HCT116 (cell line): ENCODE measurements at regions not wholly inside any gene's neighbourhood (a gene's known extent, or its start where the extent isn't known, plus 50 kb on each side); places are given as distances from the start of the nearest gene placed in this dataset.

Source experiments
- ATAC-seq: fragments of 200-7000 bp; cut with Tn5 transposase; 2 replicates; pipeline ENCODE4 v1.9.1; 2020; ENCODE audit warnings: mild to moderate bottlenecking, moderate library complexity
- BruUV-seq: library from RNA; stranded (reverse); fragments of 400-500 nt; replicated peaks from 2 replicates; lab custom pipeline; 2021; lab: Mats Ljungman, UMichigan
- CTCF ChIA-PET: fragments of 300-600 bp; sonication (Branson Sonifier 250); formaldehyde crosslinking; loops from one replicate; lab custom pipeline; 2021; ENCODE audit warnings: antibody characterized with exemption; lab: Charles Lee
- POLR2A ChIA-PET: fragments of 300-600, 350-600 bp; sonication (Branson Sonifier 250); formaldehyde crosslinking; loops from one replicate; lab custom pipeline; 2021; ENCODE audit warnings: antibody characterized with exemption; lab: Charles Lee
- RAD21 ChIA-PET, 2 experiments: fragments of 300-600 bp; sonication (Branson Sonifier 250); formaldehyde crosslinking; loops; one replicate each; lab custom pipeline; 2023; ENCODE audit warnings: low total read pairs in 2 of 2; ENCODE audit not compliant: uncharacterized antibody in 2 of 2, unreplicated experiment in 2 of 2, low non-redundant PET in 1 of 2; lab: Charles Lee
- DNase-seq: peaks from one replicate; pipeline ENCODE4 v3.0.0-alpha.2; 2010; ENCODE audit warnings: low read depth, low spot score
- H2AFZ ChIP-seq: fragments of 200-600 bp; shearing (Covaris generic), sonication (generic); 2 replicates; pipeline ENCODE4 v1.6.1; 2017; ENCODE audit warnings: low read depth, mixed run types, mixed read lengths, antibody characterized with exemption, low read length; ENCODE audit not compliant: poor library complexity, severe bottlenecking
- H3K27ac ChIP-seq: 2 replicates; pipeline ENCODE4 v1.5.1; 2012; ENCODE audit warnings: low read depth, low read length
- H3K27me3 ChIP-seq: fragments of 200-600 bp; sonication (generic); 2 replicates; pipeline ENCODE4 v1.6.1; 2016; ENCODE audit warnings: mixed run types, low read length, mixed read lengths; ENCODE audit not compliant: insufficient read depth
- H3K36me3 ChIP-seq, 2 experiments: fragments of 200-500 bp in 1 of 2; fragments of 200-600 bp in 1 of 2; sonication (Bioruptor generic) in 1 of 2; sonication (generic) in 1 of 2; 2 replicates each; pipeline versions ENCODE4 v1.5.1 to v1.6.1; 2014 to 2016; ENCODE audit warnings: low read length in 2 of 2, inconsistent platforms in 1 of 2, mixed read lengths in 1 of 2, mixed run types in 1 of 2; ENCODE audit not compliant: insufficient read depth in 2 of 2, control insufficient read depth in 1 of 2
- H3K4me1 ChIP-seq, 2 experiments: fragments of 200-600 bp in 1 of 2; sonication (generic) in 1 of 2; 2 replicates each; pipeline versions ENCODE4 v1.5.1 to v1.6.1; 2012 to 2017; ENCODE audit warnings: low read length in 2 of 2, inconsistent platforms in 1 of 2, mild to moderate bottlenecking in 1 of 2, mixed read lengths in 1 of 2, mixed run types in 1 of 2, moderate library complexity in 1 of 2; ENCODE audit not compliant: insufficient read depth in 2 of 2, control insufficient read depth in 1 of 2
- H3K4me2 ChIP-seq: fragments of 200-600 bp; sonication (generic); 2 replicates; pipeline ENCODE4 v1.6.1; 2017; ENCODE audit warnings: mixed run types, low read length, mixed read lengths
- H3K4me3 ChIP-seq, 2 experiments: fragments of 200-600 bp in 1 of 2; sonication (generic) in 1 of 2; replicated peaks in 1 of 2; 2 replicates each; pipeline ENCODE4 v1.5.1; 2011 to 2016; ENCODE audit warnings: low read length in 2 of 2, control low read depth in 1 of 2, low read depth in 1 of 2, mild to moderate bottlenecking in 1 of 2, mixed read lengths in 1 of 2, mixed run types in 1 of 2
- H3K79me2 ChIP-seq: fragments of 200-600 bp; sonication (generic); 2 replicates; pipeline ENCODE4 v1.6.1; 2017; ENCODE audit warnings: mild to moderate bottlenecking, mixed run types, low read length, moderate library complexity, mixed read lengths; ENCODE audit not compliant: insufficient read depth
- H3K9ac ChIP-seq: fragments of 200-600 bp; sonication (generic); 2 replicates; pipeline ENCODE4 v1.6.1; 2016; ENCODE audit warnings: low read length, mixed read lengths
- H3K9me2 ChIP-seq: fragments of 200-600 bp; sonication (generic), shearing (Covaris generic); 2 replicates; pipeline ENCODE4 v1.6.1; 2017; ENCODE audit warnings: mixed run types, mild to moderate bottlenecking, moderate library complexity; ENCODE audit not compliant: insufficient read depth
- H3K9me3 ChIP-seq, 2 experiments: fragments of 200-500 bp in 1 of 2; fragments of 200-600 bp in 1 of 2; sonication (Bioruptor generic) in 1 of 2; sonication (generic) in 1 of 2; 2 replicates each; pipeline ENCODE4 v1.6.1; 2014 to 2017; ENCODE audit warnings: low read length in 2 of 2, mixed read lengths in 2 of 2, inconsistent platforms in 1 of 2, low read depth in 1 of 2, mild to moderate bottlenecking in 1 of 2, mixed run types in 1 of 2, moderate library complexity in 1 of 2; ENCODE audit not compliant: control insufficient read depth in 1 of 2, insufficient read depth in 1 of 2
- H4K20me1 ChIP-seq: fragments of 200-600 bp; sonication (generic), shearing (Covaris generic); 2 replicates; pipeline ENCODE4 v1.6.1; 2017; ENCODE audit warnings: mixed run types, mild to moderate bottlenecking, moderate library complexity; ENCODE audit not compliant: insufficient read depth
- CEBPB ChIP-seq: IDR thresholded peaks from 2 replicates; pipeline ENCODE4 v1.6.1; 2012; ENCODE audit warnings: low read depth
- ELF1 ChIP-seq: IDR thresholded peaks from 2 replicates; pipeline ENCODE4 v1.6.1; 2012; ENCODE audit warnings: low read depth, borderline replicate concordance
- FOSL1 ChIP-seq: IDR thresholded peaks from 2 replicates; pipeline ENCODE4 v1.6.1; 2012; ENCODE audit warnings: low read depth
- JUND ChIP-seq: IDR thresholded peaks from 2 replicates; pipeline ENCODE4 v1.6.1; 2012
- MAX ChIP-seq: IDR thresholded peaks from 2 replicates; pipeline ENCODE4 v1.6.1; 2012
- POLR2AphosphoS5 ChIP-seq: IDR thresholded peaks from 2 replicates; pipeline ENCODE4 v1.6.1; 2011; ENCODE audit warnings: mild to moderate bottlenecking, low read depth, low read length, moderate library complexity
- RAD21 ChIP-seq: IDR thresholded peaks from 2 replicates; pipeline ENCODE4 v1.6.1; 2012; ENCODE audit warnings: low read depth, mild to moderate bottlenecking
- SRF ChIP-seq: IDR thresholded peaks from 2 replicates; pipeline ENCODE4 v1.6.1; 2012; ENCODE audit warnings: low read depth
- ZFX ChIP-seq: fragments of 450-650 bp; IDR thresholded peaks from 2 replicates; pipeline ENCODE4 v1.6.1; 2017
- intact Hi-C: fragments of 100-400 bp; cut with micrococcal nuclease; formaldehyde crosslinking; loops from 2 replicates; pipeline ENCODE4 v1.10.0; 2022

GRCh38 chr13:50352720-50353480, 337.7 kb downstream of the KCNRG start:
- intact Hi-C loops, result no loop called here
- ChIA-PET RAD21 (no interaction called here), CTCF (no interaction called here), POLR2A (no interaction called here)
- no peak for DNase-seq
- Histone ChIP-seq H3K79me2 (no peaks in the 10 kb centered on the region), H3K4me2 (no peak overlapping the region), H3K27me3 (no peaks in the 10 kb centered on the region), H3K9me3 (no peaks in the 10 kb centered on the region), H4K20me1 (no peaks in the 10 kb centered on the region), H3K9me2 (no peaks in the 10 kb centered on the region), H3K4me3 (no peak overlapping the region), H3K9ac (no peak overlapping the region), H3K4me1 (peaks cover 0 to 3% of the 10 kb centered on the region in 2 experiments; a peak in 1 of 4 replicates), H3K36me3 (no peaks in the 10 kb centered on the region), H3K27ac (no peak overlapping the region), H2AFZ (no peak overlapping the region)
- no peak for TF ChIP-seq ELF1
- TF ChIP-seq POLR2AphosphoS5, result no peak
- no peak for TF ChIP-seq JUND
- ATAC-seq, result no peak
- no TSS peak for BruUV-seq

GRCh38 chr13:50353651-50354415, 338.6 kb downstream of the KCNRG start:
- ChIA-PET POLR2A (no interaction called here), RAD21 (no interaction called here), CTCF (no interaction called here)
- TF ChIP-seq FOSL1, result 0 out of 2 replicates have a peak, but pooled peaks have one; percentile 18
- no peak for TF ChIP-seq RAD21
- no peak for TF ChIP-seq SRF
- no peak for TF ChIP-seq JUND
- no peak for TF ChIP-seq ZFX
- TF ChIP-seq CEBPB, result no peak
- TF ChIP-seq MAX, result no peak
- TF ChIP-seq, all 23 proteins: peak for 1
- no peak for ATAC-seq
- Histone ChIP-seq H3K9me2 (no peaks in the 10 kb centered on the region), H3K4me1 (peaks cover 0 to 3% of the 10 kb centered on the region in 2 experiments; a peak in 1 of 4 replicates), H4K20me1 (no peaks in the 10 kb centered on the region), H3K36me3 (no peaks in the 10 kb centered on the region), H3K9me3 (no peaks in the 10 kb centered on the region), H3K27ac (no peak overlapping the region), H3K9ac (no peak overlapping the region), H3K27me3 (no peaks in the 10 kb centered on the region), H3K4me2 (no peak overlapping the region), H3K79me2 (no peaks in the 10 kb centered on the region), H3K4me3 (no peak overlapping the region), H2AFZ (no peak overlapping the region)
- no TSS peak for BruUV-seq
- DNase-seq, result no peak
- intact Hi-C loops, result no loop called here
